GM03348 (cell line): ENCODE measurements at regions not wholly inside any gene's neighbourhood (a gene's known extent, or its start where the extent isn't known, plus 50 kb on each side); places are given as distances from the start of the nearest gene placed in this dataset.
A peak's percentile ranks its signal among the peaks of the same experiment; 100 is the strongest.
"Not testable (repeated sequence)": the region's sequence is repeated elsewhere in the genome, so short reads cannot be mapped to it uniquely, and the experiment has no call there.

Experiments used
- DNase-seq: peaks from one replicate; pipeline ENCODE4 v3.0.0; 2012; ENCODE audit warnings: low spot score

DNA sequence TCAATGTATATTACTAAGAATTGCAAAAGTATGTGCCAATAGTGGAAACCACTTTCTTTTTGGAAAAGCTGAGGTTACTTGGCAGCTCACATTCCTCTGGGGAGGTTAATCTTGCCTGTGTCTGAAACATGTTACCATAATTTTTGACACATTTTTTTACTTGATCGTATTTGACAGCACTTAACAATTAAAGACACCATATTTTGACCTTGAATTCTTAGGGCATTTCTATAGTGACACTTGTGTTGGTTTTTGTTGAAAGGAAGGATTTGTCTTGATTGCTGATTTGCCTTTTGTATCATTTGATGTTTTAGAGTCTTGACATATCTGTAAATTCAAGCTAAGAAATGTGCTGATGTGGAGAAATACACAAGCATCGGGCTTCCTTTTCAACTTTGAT, 2135.5 kb downstream of the PCDH7 start:
- DNase-seq: no peak

DNA sequence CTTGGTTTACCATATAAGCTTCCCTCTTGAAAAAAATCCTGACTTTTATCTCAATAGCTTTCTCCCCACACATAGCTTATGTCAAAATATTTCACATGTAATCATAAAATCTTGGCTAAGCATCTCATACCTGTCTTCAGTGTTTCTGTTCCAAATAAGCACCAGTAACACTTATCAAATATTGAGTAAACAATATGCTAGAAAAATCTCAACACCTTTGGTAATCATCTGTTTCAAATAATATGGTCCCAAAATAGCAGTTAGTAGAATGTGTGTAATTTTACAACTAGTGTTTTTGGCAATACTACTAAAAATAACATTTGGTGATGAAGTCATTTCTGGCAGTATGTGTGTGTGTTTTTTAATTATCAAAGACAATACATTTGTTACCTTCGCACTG, 2138.2 kb downstream of the PCDH7 start:
- DNase-seq: no peak

DNA sequence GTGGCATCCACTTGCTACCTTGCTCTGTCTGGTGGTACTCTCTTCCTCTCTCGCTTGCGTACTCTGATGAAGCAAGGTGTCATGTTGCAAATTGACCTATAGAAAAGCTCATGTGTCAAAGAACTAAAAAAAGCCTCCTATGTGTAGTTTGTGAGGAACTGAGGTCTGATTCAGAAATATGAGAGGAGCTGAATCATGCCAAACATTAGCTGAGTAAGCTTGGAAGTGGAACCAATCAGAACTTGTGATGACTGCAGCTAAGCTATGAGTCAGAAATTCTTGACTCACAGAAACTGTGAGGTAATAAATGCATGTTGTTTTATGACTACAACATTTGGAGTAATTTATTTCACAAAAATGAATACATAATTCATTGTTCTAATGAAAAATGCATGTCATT, 2138.8 kb downstream of the PCDH7 start:
- peak; percentile 19 for DNase-seq

DNA sequence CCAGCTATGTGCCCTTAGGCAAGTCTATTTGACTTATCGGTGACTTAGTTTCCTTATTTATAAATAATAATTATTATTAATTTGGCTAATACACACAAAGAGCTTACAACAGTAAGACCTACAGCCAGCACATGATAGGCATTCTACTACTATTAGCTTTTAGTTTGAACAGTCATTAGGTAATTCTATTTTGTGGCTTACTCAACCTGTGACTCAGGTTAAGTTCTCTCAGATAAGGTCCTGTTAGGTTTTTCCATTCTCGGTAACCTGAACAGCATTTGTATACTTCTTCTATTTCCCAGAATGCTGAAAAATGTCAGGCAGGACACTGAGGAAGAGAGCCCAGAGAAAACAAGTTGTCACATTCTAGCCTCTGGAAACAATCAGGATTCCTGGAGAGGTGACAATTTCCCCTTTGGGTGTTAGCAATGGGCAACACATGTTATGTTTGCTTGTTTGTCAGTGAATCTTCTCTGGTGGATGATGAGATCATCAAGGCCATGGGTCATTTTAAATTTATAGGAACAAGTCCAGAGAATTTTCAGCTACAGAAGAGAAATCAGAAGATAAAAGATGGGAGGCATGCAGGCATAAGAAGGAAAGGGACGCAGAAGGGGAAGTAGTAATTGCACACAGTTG, 2144.7 kb downstream of the PCDH7 start:
- no peak for DNase-seq

DNA sequence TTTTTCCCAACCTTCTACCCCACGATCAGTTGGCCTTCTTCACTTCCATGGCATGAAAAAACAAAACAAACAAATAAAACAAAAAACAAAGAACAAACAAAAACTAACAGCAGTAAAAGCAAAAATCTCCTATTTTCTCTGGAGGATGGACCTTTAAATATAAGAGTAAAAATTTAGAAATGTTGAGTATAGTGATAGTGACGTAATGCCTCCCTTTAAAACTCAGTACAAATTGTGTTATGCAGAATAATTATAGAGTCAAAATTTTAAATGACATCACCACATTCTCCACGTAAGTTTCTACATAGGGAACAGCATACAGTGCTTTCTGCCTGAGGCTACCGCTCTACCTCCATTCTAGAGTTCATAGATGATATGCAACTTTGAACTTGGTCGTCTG, 2156.4 kb downstream of the PCDH7 start:
- no peak for DNase-seq

DNA sequence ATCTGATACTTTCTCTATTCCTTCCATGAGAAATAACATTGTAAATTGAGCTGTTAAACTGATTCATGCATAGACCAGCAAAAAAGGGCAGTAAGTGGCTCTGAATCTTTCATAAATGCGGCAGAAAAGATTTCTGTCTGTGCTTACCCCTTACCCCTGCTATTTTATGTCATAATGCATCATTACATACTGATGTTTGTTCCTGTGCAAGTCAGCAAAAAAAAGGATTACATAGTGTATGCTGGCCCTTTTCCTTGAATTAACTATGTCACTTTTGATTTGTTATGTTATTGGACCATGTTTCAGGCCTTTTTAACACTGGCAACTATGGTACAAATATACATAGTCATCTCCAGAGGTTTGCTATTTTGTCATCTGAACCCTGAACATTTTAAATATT, 2159.7 kb downstream of the PCDH7 start:
- DNase-seq: no peak

DNA sequence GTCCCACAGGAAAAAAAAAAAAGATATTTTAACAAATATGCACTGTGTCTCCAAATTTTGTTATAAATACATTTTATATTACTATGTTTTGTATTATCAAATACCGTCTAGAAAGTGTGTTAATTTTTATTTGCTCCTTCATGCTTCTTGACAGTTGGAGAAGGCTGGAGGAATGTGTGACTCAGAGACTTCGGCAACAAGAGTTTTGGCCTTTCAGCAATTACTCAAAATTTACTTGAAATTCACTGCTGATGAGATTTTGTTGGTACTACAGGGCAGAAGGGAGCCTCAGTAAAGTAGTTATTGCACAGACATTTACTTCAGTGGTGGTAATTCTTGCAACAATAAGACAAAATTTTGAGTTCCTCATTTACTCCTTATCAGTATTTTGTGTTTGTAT, 2164.0 kb downstream of the PCDH7 start:
- DNase-seq: peak; percentile 9

DNA sequence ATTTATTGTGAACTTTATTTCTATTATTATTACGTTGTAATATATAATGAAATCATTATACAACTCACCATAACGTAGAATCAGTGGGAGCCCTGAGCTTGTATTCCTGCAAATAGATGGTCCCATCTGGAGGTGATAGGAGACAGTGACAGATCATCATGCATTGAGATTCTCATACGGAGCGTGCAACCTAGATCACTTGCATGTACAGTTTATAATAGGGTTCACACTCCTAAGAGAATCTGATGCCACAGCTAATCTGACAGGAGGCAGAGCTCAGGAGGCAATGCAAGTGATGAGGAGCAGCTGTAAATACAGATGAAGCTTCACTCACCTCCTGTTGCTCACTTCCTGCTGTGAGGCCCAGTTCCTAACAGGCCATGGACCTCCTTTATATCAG, 2170.2 kb downstream of the PCDH7 start:
- no peak for DNase-seq

DNA sequence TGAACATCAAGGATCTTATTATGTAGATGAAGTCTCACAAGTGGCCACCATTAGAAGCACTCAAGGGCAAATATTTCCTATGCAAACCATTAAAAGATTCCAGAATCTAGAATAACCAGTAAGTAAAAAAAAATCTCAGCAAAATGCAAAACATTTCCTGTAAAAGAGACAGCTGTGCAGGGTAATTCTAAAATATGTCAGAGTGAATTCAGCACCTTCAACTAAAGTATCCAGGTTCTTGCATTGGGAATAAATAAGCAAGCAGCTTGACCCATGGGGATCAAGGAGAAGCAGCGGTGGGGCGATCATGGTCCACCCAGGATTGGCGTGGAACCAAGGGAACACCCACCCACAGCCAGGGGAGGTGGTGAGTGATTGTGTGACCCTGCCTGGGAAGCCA, 2188.9 kb downstream of the PCDH7 start:
- no peak for DNase-seq

DNA sequence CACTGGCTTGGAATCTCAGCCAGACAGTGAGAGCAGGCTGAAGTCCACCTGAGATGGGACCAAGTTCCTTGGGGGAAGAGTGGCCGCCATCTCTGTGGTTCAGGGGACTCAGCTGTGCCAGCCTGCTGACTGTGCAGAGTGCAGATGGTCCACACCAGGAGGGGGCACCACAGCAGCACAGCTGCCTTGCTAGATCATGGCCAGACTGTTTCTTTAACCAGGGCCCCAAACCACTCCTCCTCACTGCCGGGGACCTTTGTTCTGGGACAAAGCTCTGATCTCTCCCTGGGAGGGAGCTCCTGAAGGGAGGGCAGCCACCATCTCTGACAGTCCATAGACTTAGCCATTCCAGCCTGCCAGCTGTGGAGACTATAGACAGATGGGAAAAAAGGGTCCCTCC, 2189.6 kb downstream of the PCDH7 start:
- DNase-seq: no peak

DNA sequence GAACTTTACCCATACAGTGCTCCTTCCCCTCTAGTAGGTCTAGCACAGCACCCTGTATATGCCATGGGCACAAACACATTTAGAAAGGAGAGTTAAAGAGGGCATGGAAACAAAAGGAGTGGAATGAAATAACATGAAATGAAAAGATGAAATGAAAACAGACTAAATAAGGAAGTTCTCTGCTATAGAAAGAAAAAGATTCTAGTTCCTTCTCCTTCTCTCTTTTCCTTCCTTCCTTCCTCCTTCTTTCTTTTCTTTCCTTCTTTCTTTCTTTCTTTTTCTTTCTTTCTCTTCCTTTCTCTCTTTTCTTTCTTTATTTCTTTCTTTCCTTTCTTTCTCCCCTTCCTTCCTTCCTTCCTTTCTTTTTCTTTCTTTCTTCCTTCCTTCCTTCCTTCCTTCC, 2197.4 kb downstream of the PCDH7 start:
- DNase-seq: no peak

DNA sequence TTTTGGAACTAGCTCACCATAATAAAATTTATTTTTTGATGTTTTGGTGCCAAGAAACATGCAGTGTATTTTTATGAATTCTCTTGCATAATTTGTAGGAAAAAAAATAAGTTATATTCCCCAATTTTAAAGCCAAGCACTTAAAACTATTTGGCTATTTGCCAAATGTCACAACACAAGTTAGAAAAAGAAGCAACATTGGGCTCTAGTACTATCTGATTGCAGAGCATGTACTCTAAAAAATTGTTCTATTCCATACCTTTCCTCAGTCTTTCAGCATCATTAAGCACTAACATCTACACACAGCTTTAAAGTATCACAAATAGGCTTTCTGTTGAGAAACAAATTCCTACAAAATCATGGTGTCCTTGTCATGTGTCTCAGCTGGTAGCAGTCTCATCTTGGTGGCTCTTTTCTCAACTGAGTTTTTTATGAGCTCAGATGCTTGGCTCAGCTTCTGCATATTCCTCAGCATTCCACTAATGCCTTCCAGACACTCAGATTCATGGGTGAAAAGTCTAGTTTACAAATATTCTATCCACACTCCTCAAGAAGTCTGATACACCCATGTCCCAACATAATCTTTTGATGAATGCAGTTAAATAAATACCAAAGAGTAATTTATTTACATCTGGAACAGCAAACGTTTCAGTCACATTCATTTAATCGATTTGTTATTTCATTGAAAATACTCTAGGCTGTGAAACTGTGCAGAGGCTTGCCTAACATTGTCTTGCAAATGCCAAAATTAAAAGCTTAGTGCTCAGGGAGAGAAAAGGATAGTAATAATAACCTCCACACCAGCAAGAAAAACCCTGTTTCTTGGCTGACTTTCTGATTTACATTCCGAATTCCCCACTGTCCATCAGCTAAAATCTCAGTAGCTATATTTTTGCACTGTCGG, 2209.9 kb downstream of the PCDH7 start:
- no peak for DNase-seq

DNA sequence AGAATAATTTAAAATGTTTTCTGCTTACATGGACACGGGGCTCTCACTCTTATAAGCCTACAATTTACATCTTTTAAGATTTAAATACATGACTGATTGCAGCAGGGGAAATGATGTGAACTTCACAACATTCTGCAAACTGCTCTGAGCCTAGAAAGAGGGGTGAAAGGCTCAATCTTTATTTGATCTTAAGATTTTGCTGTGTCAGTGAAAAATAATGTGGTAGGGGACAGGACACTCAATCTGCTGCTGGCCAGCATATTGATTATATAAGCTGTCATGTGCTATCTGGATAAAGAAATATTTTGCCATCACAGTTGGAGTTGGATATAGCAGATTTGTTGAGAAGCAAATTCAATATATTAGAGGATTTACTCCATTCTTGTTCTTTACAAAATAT, 2210.5 kb downstream of the PCDH7 start:
- no peak for DNase-seq

DNA sequence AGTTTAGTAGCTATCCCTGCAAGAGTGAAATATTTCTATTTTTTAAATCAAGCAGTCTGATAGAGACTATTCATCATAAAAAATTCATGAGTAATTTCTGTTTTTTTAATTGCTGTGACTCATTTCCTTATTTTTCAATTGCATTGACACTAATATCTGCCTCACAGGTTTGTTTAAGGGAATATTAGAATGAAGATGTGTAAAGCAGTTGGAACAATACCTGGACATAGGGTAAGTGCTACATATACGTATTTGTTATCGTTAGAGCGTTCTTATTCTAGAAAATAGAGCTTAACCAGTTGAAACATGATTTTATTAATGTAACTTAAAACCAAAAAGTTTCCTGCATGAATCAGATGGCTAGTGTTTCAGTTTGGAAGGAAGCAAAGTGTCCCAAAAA, 2211.3 kb downstream of the PCDH7 start:
- DNase-seq: no peak

DNA sequence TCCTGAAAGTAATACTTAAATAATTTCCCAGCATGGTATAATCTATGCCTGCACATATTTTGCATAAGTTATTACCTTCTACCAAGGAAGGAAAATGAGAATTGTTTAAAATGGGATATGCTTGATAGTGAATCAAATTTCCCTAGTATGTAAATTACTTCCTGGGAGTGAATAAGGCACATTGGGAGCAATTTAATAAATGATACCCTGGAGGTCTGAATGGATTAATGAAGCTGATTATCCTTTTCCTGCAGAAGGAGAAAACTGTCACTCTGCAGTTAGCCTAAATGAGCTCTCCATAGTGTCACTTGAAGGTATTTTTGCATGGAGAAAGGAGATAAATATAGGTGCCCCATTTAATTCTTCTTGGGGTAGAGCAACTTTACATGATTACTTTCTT, 2212.0 kb downstream of the PCDH7 start:
- no peak for DNase-seq

DNA sequence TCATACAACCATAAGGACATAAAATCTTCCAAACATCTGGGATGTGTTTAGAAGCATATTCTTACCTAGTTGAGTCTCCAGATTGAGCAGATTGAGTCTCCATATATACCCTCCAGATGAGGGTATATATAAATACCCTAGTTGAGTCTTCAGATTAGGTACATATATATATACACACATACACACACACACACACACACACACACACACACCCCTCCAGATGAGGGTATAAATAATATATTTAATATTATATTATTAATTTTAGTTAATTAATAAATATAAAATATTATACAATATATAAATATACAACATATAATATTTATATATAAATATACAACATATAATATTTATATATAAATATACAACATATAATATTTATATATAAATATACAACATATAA, 2219.1 kb downstream of the PCDH7 start:
- not testable (repeated sequence) for DNase-seq

DNA sequence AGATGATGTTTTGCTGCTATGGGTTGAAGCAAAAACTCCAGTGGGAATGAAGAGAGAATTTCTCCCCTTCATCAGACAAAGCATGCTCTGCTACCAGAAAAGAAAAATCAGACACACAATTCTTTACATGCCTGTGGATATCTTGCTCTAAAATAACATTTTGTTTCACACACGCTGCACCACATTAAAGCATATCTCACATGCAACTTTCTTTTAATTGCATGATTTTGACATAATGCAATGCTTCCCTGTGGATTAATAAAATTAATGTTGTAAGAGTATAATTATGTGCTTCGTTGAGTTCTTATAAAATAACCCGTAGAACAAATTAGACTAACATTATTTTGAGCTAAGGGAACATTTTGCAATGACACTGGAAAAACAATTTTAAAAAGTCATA, 2230.7 kb downstream of the PCDH7 start:
- DNase-seq: no peak

DNA sequence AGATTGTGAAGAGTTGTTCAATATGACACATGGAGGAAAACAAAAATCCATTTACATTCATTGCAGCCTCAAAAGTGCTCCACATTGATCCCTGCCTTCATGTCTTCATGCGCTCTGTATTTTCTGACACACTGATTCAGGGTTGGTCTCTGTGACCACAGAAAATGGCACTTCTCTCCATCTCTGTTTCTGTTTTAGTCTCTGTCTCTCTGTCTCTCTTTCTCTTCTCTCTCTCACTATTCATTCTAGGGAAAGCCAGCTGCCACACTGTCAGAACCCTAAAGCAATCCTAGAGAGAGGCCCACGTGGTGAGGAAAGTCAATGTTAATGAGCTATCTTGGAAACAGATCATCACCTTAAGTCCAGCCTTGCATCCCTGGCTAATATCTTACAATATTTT, 2238.4 kb downstream of the PCDH7 start:
- no peak for DNase-seq

DNA sequence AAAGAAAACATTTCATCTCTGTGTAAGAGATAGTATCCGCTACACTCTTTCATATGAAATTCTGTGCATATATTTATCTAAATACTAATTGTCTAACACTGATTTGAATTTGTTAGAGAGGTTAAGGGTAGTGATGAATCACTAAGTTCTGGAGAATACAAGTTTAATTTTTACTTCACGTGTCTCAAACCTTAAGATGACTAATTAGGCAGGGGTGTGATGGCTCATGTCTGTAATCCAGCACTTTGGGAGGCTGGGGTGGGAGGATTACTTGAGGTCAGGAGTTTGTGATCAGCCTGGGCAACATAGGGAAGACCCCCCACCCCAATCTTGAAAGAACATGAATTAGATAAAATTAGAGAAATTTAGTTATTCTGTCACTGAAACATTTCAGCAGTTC, 2241.9 kb downstream of the PCDH7 start:
- no peak for DNase-seq

DNA sequence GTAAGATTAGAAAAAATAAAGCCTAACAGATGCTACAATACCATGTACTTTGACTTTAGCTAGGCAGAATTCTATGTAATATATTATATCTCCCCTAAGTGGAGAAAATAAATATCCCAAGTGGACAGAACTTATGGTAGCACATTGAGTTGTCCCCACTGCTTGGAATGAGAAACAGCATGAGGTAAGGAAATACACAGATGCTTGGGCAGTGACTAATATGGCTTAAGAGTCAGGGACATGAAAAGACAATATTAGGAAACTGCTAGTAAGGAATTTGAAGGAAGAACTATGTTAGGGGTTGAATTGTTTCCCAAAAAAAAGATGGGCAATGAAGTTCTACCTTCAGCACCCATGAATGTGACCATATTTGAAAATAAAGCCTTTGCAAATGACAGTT, 2265.1 kb downstream of the PCDH7 start:
- peak; percentile 2 for DNase-seq

DNA sequence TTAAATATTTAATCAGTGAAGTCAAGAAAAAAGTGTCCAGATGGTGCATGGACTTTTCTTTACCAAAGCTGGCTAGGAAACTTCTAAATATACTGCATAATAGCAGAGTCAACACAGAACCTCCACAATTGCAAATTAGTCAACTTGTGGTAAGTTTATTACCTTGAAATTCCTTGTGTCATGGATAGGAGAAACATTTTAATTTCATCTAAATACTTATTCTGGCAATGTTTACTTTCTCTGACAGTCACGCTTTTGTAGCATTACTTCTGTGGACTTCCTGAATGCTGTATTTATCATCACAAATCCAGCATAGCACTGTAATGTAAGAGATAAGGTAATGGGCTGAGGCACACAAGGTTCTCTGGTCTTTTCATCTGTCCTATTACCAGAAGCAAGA, 2266.1 kb downstream of the PCDH7 start:
- no peak for DNase-seq

DNA sequence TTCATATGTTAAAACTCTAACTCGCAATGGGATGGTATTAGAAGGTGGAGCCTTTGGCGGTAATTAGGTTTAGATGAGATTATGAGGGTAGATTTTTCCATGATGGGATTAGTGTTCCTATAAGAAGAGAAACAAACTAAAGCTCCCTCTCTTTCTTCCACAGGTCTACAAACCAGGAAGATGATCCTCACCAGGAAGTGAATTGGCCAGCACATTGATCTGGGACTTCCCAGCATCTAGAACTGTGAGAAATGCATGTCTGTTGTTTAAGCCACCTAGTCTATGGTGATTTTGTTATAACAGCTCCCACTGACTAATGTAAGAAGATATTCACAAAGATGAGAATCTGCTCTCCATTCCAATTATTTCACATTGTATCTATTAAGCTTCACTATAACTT, 2266.9 kb downstream of the PCDH7 start:
- no peak for DNase-seq

DNA sequence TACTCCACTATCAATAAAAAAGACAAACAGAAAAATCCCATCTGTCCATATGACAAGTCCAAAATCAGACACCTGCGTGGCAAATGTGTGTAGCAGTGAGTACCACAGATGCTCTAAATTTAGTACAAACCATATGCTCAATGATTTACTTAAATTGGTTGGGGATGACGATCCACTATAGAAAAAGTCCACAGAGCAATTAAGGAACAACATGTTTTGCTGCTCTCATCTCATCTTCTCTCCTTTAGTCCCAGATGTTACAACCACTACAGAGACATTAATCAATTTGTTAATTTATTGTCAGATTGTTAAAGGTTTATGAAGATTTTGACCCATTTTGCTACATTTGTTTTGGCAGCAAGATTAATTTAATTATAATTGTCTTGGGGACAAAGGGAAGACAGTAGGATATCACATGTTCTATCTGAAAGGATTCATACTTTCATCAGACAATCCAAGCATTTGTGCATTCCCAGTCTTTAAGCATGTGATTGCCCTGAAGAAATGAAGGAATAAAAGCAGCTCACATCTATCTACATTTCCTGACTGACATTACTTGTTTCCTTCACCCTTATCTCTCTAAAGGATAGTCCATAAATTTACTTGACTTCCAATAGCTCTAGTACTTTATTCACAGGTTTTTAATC, 2268.1 kb downstream of the PCDH7 start:
- DNase-seq: no peak
